ENCODE measurements at regions not wholly inside any gene's neighbourhood (a gene's known extent, or its start where the extent isn't known, plus 50 kb on each side); places are given as distances from the start of the nearest gene placed in this dataset.

- no peak for TF ChIP-seq CTCF (conservative IDR thresholded peaks at IDR 0.05)
- no peak overlapping the region for H3K27ac ChIP-seq
Observed at GRCh38 chr18:34606851-34607250, 103.2 kb upstream of the DTNA start.

GRCh38 chr18:34608064-34608463 is 102.0 kb upstream of the DTNA start:
- TF ChIP-seq CTCF (conservative IDR thresholded peaks at IDR 0.05): no peak
- no peak overlapping the region for H3K27ac ChIP-seq

GRCh38 chr18:34609986-34610648 is 100.0 kb upstream of the DTNA start:
- no peak overlapping the region for H3K27ac ChIP-seq
- TF ChIP-seq CTCF (conservative IDR thresholded peaks at IDR 0.05): no peak

- TF ChIP-seq CTCF (conservative IDR thresholded peaks at IDR 0.05): no peak
Observed at GRCh38 chr18:34611904-34612303, 98.2 kb upstream of the DTNA start.

GRCh38 chr18:34620258-34620861 is 89.7 kb upstream of the DTNA start:
- H3K27ac ChIP-seq: no peak overlapping the region
- TF ChIP-seq CTCF (conservative IDR thresholded peaks at IDR 0.05): no peak

More at GRCh38 chr18:34611904-34612303, 98.2 kb upstream of the DTNA start:
- H3K27ac ChIP-seq: no peak overlapping the region

- no peak overlapping the region for H3K27ac ChIP-seq
- TF ChIP-seq CTCF (conservative IDR thresholded peaks at IDR 0.05): no peak
Observed at GRCh38 chr18:34623557-34623956, 86.5 kb upstream of the DTNA start.

- TF ChIP-seq CTCF (conservative IDR thresholded peaks at IDR 0.05): no peak
- H3K27ac ChIP-seq: no peak overlapping the region
Observed at GRCh38 chr18:34624551-34624950, 85.5 kb upstream of the DTNA start.

All from VCaP (cell line).